DND-41 (cell line): ENCODE measurements at regions not wholly inside any gene's neighbourhood (a gene's known extent, or its start where the extent isn't known, plus 50 kb on each side); places are given as distances from the start of the nearest gene placed in this dataset.

ENCODE experiments used
- EZH2 ChIP-seq: IDR thresholded peaks from 3 replicates; pipeline ENCODE4 v1.6.1; 2012; ENCODE audit warnings: borderline replicate concordance, low read depth, mild to moderate bottlenecking, moderate library complexity, low read length, inconsistent platforms; ENCODE audit not compliant: severe bottlenecking
- TF ChIP-seq, protein P1 (sequence below): IDR thresholded peaks from 2 replicates; pipeline ENCODE4 v1.5.1; 2012; ENCODE audit warnings: borderline replicate concordance, low read length, moderate library complexity, mild to moderate bottlenecking; ENCODE audit not compliant: poor library complexity, severe bottlenecking; ENCODE audit errors: extremely low read depth

DNA sequence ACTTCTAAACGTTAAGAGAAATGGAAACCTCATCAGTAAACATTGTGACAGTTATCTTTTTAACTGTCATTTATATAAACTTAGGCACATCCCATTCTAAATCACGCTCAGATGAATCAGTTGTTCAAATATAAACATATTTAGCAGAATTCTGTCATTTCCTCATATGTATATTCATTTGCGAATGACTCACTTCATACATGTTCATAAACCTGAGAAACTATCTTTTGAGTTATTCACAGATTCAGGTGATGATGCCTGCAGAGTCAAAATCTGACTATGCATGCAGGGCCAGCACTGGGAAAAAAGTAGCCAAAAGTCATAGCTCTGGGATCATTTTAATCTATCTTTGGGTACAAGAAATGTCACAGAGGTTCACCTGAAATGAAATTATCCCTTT is 153.8 kb upstream of the PKN2 start:
- TF ChIP-seq, protein P1, sequence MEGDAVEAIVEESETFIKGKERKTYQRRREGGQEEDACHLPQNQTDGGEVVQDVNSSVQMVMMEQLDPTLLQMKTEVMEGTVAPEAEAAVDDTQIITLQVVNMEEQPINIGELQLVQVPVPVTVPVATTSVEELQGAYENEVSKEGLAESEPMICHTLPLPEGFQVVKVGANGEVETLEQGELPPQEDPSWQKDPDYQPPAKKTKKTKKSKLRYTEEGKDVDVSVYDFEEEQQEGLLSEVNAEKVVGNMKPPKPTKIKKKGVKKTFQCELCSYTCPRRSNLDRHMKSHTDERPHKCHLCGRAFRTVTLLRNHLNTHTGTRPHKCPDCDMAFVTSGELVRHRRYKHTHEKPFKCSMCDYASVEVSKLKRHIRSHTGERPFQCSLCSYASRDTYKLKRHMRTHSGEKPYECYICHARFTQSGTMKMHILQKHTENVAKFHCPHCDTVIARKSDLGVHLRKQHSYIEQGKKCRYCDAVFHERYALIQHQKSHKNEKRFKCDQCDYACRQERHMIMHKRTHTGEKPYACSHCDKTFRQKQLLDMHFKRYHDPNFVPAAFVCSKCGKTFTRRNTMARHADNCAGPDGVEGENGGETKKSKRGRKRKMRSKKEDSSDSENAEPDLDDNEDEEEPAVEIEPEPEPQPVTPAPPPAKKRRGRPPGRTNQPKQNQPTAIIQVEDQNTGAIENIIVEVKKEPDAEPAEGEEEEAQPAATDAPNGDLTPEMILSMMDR: no peak
- no peak for TF ChIP-seq EZH2
